D721Med (cell line): ENCODE measurements at regions not wholly inside any gene's neighbourhood (a gene's known extent, or its start where the extent isn't known, plus 50 kb on each side); places are given as distances from the start of the nearest gene placed in this dataset.
A peak's percentile ranks its signal among the peaks of the same experiment; 100 is the strongest.

Experiments
- DNase-seq: peaks from one replicate; pipeline ENCODE4 v3.0.0; 2011; ENCODE audit warnings: low spot score; ENCODE audit not compliant: insufficient read length
- FAIRE-seq: peaks from 2 replicates; lab custom pipeline; 2011; peaks lifted over from hg19 to GRCh38; lab: Jason Lieb, UNC
- CTCF ChIP-seq: IDR thresholded peaks from 2 replicates; pipeline ENCODE4 v1.5.1; 2012; ENCODE audit warnings: mild to moderate bottlenecking, control low read depth; ENCODE audit not compliant: insufficient read depth; ENCODE audit errors: missing control alignments

- DNase-seq (no peak), FAIRE-seq (no peak)
- TF ChIP-seq CTCF, result peak; percentile 25
These were observed 113.3 kb upstream of the H2AZ1 start for GRCh38 chr4:100063355-100063754.

GRCh38 chr4:100062921-100063320 lies 112.8 kb upstream of the H2AZ1 start:
- no peak for TF ChIP-seq CTCF
- DNase-seq, result no peak
- FAIRE-seq, result no peak

GRCh38 chr4:100061835-100062234 lies 111.8 kb upstream of the H2AZ1 start:
- no peak for FAIRE-seq
- DNase-seq, result no peak
- TF ChIP-seq CTCF, result no peak

GRCh38 chr4:100060765-100061416 lies 110.8 kb upstream of the H2AZ1 start:
- FAIRE-seq, result no peak
- TF ChIP-seq CTCF, result no peak
- no peak for DNase-seq

GRCh38 chr4:100059467-100059866 lies 109.4 kb upstream of the H2AZ1 start:
- FAIRE-seq (no peak), DNase-seq (no peak)
- TF ChIP-seq CTCF, result no peak

GRCh38 chr4:100056701-100057100 lies 106.6 kb upstream of the H2AZ1 start:
- DNase-seq (no peak), FAIRE-seq (no peak)
- no peak for TF ChIP-seq CTCF

GRCh38 chr4:100054071-100054470 lies 104.0 kb upstream of the H2AZ1 start:
- DNase-seq (no peak), FAIRE-seq (no peak)
- no peak for TF ChIP-seq CTCF
